Right lobe of liver (tissue), 4 donors: ENCODE measurements at regions not wholly inside any gene's neighbourhood (a gene's known extent, or its start where the extent isn't known, plus 50 kb on each side); places are given as distances from the start of the nearest gene placed in this dataset.

Experiments used
- POLR2A ChIP-seq: fragments of 450-650 bp; IDR thresholded peaks from one replicate; pipeline ENCODE4 v1.6.1; 2017; ENCODE audit warnings: antibody characterized with exemption, mild to moderate bottlenecking
- TF ChIP-seq, protein P1 (sequence below), 4 donors: fragments of 200-600 bp in 3 of 4; fragments of 450-650 bp in 1 of 4; IDR thresholded peaks; one replicate each; pipeline versions ENCODE4 v1.5.1 to v1.8.0; 2016 to 2022; ENCODE audit warnings: antibody characterized with exemption in 4 of 4, mild to moderate bottlenecking in 2 of 4
- donor health status: DM: no; HTN: no; CAD: no.
- donor health status: DM: no; HTN: no; CAD: no.
- donor health status: DM: no; HTN: yes; CAD: no.

DNA sequence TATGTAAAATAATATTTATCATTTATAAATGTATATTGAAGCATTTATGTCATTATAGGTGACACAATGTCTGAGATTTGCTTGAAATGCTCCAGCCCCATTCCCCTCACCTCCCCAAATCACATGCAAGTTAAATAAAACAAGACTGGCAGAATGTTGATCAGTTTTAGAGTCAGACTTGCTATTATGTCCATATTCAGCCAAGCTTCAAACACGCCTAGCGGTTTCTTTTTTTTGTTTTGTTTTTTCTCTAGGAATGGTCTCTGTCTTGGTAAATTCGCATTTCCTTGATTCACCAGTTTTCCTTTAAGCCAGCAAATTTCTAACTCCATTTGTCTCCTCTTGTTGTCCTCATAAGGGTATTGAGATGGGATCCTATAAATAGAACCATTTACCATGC lies 153.0 kb upstream of the HMHB1 start:
- TF ChIP-seq, protein P1, sequence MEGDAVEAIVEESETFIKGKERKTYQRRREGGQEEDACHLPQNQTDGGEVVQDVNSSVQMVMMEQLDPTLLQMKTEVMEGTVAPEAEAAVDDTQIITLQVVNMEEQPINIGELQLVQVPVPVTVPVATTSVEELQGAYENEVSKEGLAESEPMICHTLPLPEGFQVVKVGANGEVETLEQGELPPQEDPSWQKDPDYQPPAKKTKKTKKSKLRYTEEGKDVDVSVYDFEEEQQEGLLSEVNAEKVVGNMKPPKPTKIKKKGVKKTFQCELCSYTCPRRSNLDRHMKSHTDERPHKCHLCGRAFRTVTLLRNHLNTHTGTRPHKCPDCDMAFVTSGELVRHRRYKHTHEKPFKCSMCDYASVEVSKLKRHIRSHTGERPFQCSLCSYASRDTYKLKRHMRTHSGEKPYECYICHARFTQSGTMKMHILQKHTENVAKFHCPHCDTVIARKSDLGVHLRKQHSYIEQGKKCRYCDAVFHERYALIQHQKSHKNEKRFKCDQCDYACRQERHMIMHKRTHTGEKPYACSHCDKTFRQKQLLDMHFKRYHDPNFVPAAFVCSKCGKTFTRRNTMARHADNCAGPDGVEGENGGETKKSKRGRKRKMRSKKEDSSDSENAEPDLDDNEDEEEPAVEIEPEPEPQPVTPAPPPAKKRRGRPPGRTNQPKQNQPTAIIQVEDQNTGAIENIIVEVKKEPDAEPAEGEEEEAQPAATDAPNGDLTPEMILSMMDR (IDR thresholded peaks at IDR 0.05) = no peak
- TF ChIP-seq POLR2A = no peak
